SK-N-SH (cell line): ENCODE measurements at regions not wholly inside any gene's neighbourhood (a gene's known extent, or its start where the extent isn't known, plus 50 kb on each side); places are given as distances from the start of the nearest gene placed in this dataset.

Experiments
- CTCF ChIA-PET: fragments of 300-600, 350-600 bp; formaldehyde crosslinking; extraction: SDS; loops from one replicate; lab custom pipeline; 2021; lab: Yijun Ruan, JAX
- POLR2A ChIA-PET: fragments of 350-600 bp; sonication (Branson Sonifier 250); formaldehyde crosslinking; extraction: SDS; loops from one replicate; lab custom pipeline; 2020; ENCODE audit warnings: antibody characterized with exemption, inconsistent platforms; lab: Yijun Ruan, JAX
- DNase-seq: peaks from one replicate; pipeline ENCODE4 v3.0.0; 2012
- H2AFZ ChIP-seq: fragments of 200-600 bp; sonication (generic); 2 replicates; pipeline ENCODE4 v1.8.1; 2016; ENCODE audit warnings: antibody characterized with exemption, mild to moderate bottlenecking, low read depth
- H3F3A ChIP-seq: fragments of 200-600 bp; sonication (generic); replicated peaks from 2 replicates; pipeline ENCODE3; 2016; ENCODE audit warnings: antibody characterized with exemption, mild to moderate bottlenecking; ENCODE audit not compliant: insufficient read depth
- H3K27ac ChIP-seq, 2 experiments: fragments of 200-500 bp in 1 of 2; fragments of 200-600 bp in 1 of 2; sonication (Bioruptor generic) in 1 of 2; sonication (generic), shearing (Covaris generic) in 1 of 2; 2 replicates each; pipeline versions ENCODE4 v1.5.1 to v1.6.1; 2014 to 2016; ENCODE audit warnings: low read depth in 2 of 2, inconsistent platforms in 1 of 2, low read length in 1 of 2, mild to moderate bottlenecking in 1 of 2, mixed read lengths in 1 of 2
- H3K27me3 ChIP-seq: fragments of 200-600 bp; sonication (generic), shearing (Covaris generic); 2 replicates; pipeline ENCODE4 v1.6.1; 2016; ENCODE audit warnings: mixed run types; ENCODE audit not compliant: insufficient read depth
- H3K36me3 ChIP-seq, 2 experiments: fragments of 200-500 bp in 1 of 2; fragments of 200-600 bp in 1 of 2; sonication (Bioruptor generic) in 1 of 2; sonication (generic) in 1 of 2; replicated peaks in 1 of 2; 2 replicates each; pipeline versions ENCODE3 to v1.5.1; 2014 to 2016; ENCODE audit warnings: low read length in 1 of 2, mild to moderate bottlenecking in 1 of 2; ENCODE audit not compliant: insufficient read depth in 2 of 2, control insufficient read depth in 1 of 2
- H3K4me1 ChIP-seq, 2 experiments: fragments of 200-500 bp in 1 of 2; fragments of 200-600 bp in 1 of 2; sonication (Bioruptor generic) in 1 of 2; sonication (generic), shearing (Covaris generic) in 1 of 2; 2 replicates each; pipeline versions ENCODE4 v1.5.1 to v1.6.1; 2014 to 2016; ENCODE audit warnings: low read depth in 1 of 2, low read length in 1 of 2, mixed run types in 1 of 2; ENCODE audit not compliant: insufficient read depth in 2 of 2, control insufficient read depth in 1 of 2
- H3K4me2 ChIP-seq: fragments of 200-600 bp; sonication (generic), shearing (Covaris generic); 2 replicates; pipeline ENCODE4 v1.6.1; 2017; ENCODE audit warnings: mixed run types
- H3K4me3 ChIP-seq, 2 experiments: fragments of 200-500 bp in 1 of 2; fragments of 200-600 bp in 1 of 2; sonication (Bioruptor generic) in 1 of 2; sonication (generic), shearing (Covaris generic) in 1 of 2; 2 replicates each; pipeline versions ENCODE4 v1.5.1 to v1.8.1; 2014 to 2016; ENCODE audit warnings: low read depth in 2 of 2, inconsistent platforms in 1 of 2, low read length in 1 of 2, mild to moderate bottlenecking in 1 of 2, mixed read lengths in 1 of 2, moderate library complexity in 1 of 2
- H3K79me2 ChIP-seq: fragments of 200-600 bp; sonication (generic); 2 replicates; pipeline ENCODE4 v1.8.1; 2017; ENCODE audit warnings: mild to moderate bottlenecking; ENCODE audit not compliant: insufficient read depth
- H3K9ac ChIP-seq: fragments of 200-600 bp; sonication (generic); 2 replicates; pipeline ENCODE4 v1.6.1; 2017; ENCODE audit warnings: mixed run types
- H3K9me2 ChIP-seq: fragments of 200-600 bp; sonication (generic); 2 replicates; pipeline ENCODE4 v1.6.1; 2017; ENCODE audit warnings: mixed run types
- H3K9me3 ChIP-seq: fragments of 200-600 bp; sonication (generic); 2 replicates; pipeline ENCODE4 v1.6.1; 2017; ENCODE audit warnings: mixed run types, mild to moderate bottlenecking, moderate library complexity
- H4K20me1 ChIP-seq: fragments of 200-600 bp; sonication (generic); 2 replicates; pipeline ENCODE4 v1.6.1; 2017; ENCODE audit warnings: mild to moderate bottlenecking, mixed run types; ENCODE audit not compliant: insufficient read depth
- EZH2phosphoT487 ChIP-seq: fragments of 200-600 bp; sonication (generic); IDR thresholded peaks from 2 replicates; pipeline ENCODE4 v1.6.1; 2017; ENCODE audit warnings: low read depth, mixed run types, mild to moderate bottlenecking, antibody characterized with exemption, moderate library complexity, borderline replicate concordance
- FOXJ3 ChIP-seq: sonication (generic); formaldehyde crosslinking; IDR thresholded peaks from 2 replicates; pipeline ENCODE4 v1.5.1; 2020; ENCODE audit warnings: mild to moderate bottlenecking, missing genetic modification reagents
- FOXM1 ChIP-seq: IDR thresholded peaks from 2 replicates; pipeline ENCODE4 v1.4.0; 2012; ENCODE audit warnings: low read depth, mild to moderate bottlenecking
- JUND ChIP-seq: IDR thresholded peaks from 2 replicates; pipeline ENCODE4 v1.4.0; 2012
- MEF2A ChIP-seq: IDR thresholded peaks from 2 replicates; pipeline ENCODE4 v1.4.0; 2012; ENCODE audit warnings: low read depth, borderline replicate concordance
- NFIC ChIP-seq: IDR thresholded peaks from 2 replicates; pipeline ENCODE4 v1.4.0; 2012; ENCODE audit warnings: borderline replicate concordance
- NRF1 ChIP-seq: IDR thresholded peaks from 2 replicates; pipeline ENCODE4 v1.6.1; 2012; ENCODE audit warnings: low read depth, mild to moderate bottlenecking, low read length
- PBX3 ChIP-seq: IDR thresholded peaks from 2 replicates; pipeline ENCODE4; 2012
- POLR2AphosphoS5 ChIP-seq: IDR thresholded peaks from 2 replicates; pipeline ENCODE4 v1.6.1; 2012; ENCODE audit warnings: low read depth, low read length
- RAD21 ChIP-seq: IDR thresholded peaks from 2 replicates; pipeline ENCODE4 v1.6.1; 2012; ENCODE audit warnings: mild to moderate bottlenecking, low read length
- SIN3A ChIP-seq: IDR thresholded peaks from 2 replicates; pipeline ENCODE4 v1.6.1; 2012; ENCODE audit warnings: low read depth, mild to moderate bottlenecking, low read length, moderate library complexity, borderline replicate concordance
- TAF1 ChIP-seq: IDR thresholded peaks from 2 replicates; pipeline ENCODE4 v1.6.1; 2012; ENCODE audit warnings: low read depth, mild to moderate bottlenecking, low read length, moderate library complexity, borderline replicate concordance
- TEAD4 ChIP-seq: IDR thresholded peaks from 2 replicates; pipeline ENCODE4 v1.4.0; 2012; ENCODE audit warnings: mild to moderate bottlenecking, borderline replicate concordance; ENCODE audit not compliant: insufficient read depth
- USF1 ChIP-seq: IDR thresholded peaks from 2 replicates; pipeline ENCODE4 v1.4.0; 2012; ENCODE audit warnings: low read depth, borderline replicate concordance
- WGBS: methylation state at CpG from one replicate; pipeline ENCODE4 v1.1.6; 2017; ENCODE audit warnings: low lambda C conversion rate; 5-methylcytosine and 5-hydroxymethylcytosine counted together
- TF ChIP-seq, protein P1 (sequence below): IDR thresholded peaks from 2 replicates; pipeline ENCODE4 v1.4.0; 2012; ENCODE audit warnings: low read depth

- CTCF ChIA-PET, result interaction anchor here (1.0 to 1.2 kb wide), 3 partner anchors 11 to 512 kb away, joined by 4 to 9 read pairs (median 4); partner anchors contain the start of gene ZBBX
- H2AFZ ChIP-seq, result no peak overlapping the region
- POLR2A ChIA-PET, result no interaction called here
These were observed 156.7 kb downstream of the SERPINI1 start for GRCh38 chr3:167892205-167892604.

DNA sequence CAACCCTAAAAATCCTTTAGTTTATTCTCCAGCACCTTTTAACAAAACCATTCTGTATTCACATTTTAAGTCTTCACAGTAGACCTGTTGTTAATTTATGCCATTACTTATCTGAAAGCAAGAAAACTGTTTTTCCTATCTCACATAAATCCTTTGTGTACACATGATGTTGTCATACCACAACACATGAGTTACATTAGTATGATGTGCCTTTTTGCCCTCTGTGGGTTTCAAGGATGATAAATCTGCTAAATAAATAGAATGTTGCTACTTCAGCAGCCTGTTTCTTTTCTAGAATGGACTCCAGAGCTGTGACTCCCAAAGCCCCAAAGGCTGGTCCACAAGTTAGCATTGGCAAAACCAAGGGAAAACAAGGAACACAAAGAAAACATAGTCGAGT lies 151.6 kb downstream of the SERPINI1 start:
- ChIA-PET POLR2A (no interaction called here), CTCF (interaction anchor here (1.2 to 2.8 kb wide), 2 partner anchors 16 to 507 kb away, joined by 3 to 14 read pairs; partner anchors contain the start of gene ZBBX)
- Histone ChIP-seq H3K4me1 (no peaks in the 10 kb centered on the region; a peak in 1 of 4 replicates), H3F3A (no peaks in the 10 kb centered on the region), H3K79me2 (no peaks in the 10 kb centered on the region), H4K20me1 (no peaks in the 10 kb centered on the region), H3K9me2 (no peaks in the 10 kb centered on the region), H3K27ac (no peak overlapping the region), H3K9ac (no peak overlapping the region), H3K4me2 (no peak overlapping the region), H2AFZ (no peak overlapping the region), H3K9me3 (no peaks in the 10 kb centered on the region), H3K4me3 (no peak overlapping the region), H3K27me3 (no peaks in the 10 kb centered on the region; the same call in 1 of the 2 replicates), H3K36me3 (no peaks in the 10 kb centered on the region)
- no peak for DNase-seq
- no peak for TF ChIP-seq POLR2AphosphoS5
- TF ChIP-seq PBX3, result no peak
- no peak for TF ChIP-seq JUND
- no peak for TF ChIP-seq SIN3A
- TF ChIP-seq USF1, result no peak
- TF ChIP-seq TEAD4, result no peak
- TF ChIP-seq EZH2phosphoT487, result no peak
- no peak for TF ChIP-seq FOXM1
- TF ChIP-seq TAF1, result no peak
- TF ChIP-seq, protein P1, sequence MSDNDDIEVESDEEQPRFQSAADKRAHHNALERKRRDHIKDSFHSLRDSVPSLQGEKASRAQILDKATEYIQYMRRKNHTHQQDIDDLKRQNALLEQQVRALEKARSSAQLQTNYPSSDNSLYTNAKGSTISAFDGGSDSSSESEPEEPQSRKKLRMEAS, result no peak
- no peak for TF ChIP-seq MEF2A
- no peak for TF ChIP-seq NFIC
- TF ChIP-seq NRF1, result no peak
- no peak for TF ChIP-seq RAD21
- whole genome bisulfite sequencing, result 11% methylated on average over 1 of the region's 1 CpG

More at GRCh38 chr3:167892205-167892604, 156.7 kb downstream of the SERPINI1 start:
- TF ChIP-seq JUND (no peak), FOXJ3 (CRISPR knock-in tag) (no peak), EZH2phosphoT487 (no peak)
- H3K4me2 ChIP-seq, result no peak overlapping the region
- H3K9me3 ChIP-seq, result no peaks in the 10 kb centered on the region
- H3K36me3 ChIP-seq, result no peaks in the 10 kb centered on the region
- no peaks in the 10 kb centered on the region for H4K20me1 ChIP-seq
- no peaks in the 10 kb centered on the region; a peak in 1 of 4 replicates for H3K4me1 ChIP-seq
- H3K9ac ChIP-seq, result no peak overlapping the region
- H3K27me3 ChIP-seq, result no peaks in the 10 kb centered on the region; the same call in 1 of the 2 replicates
- no peaks in the 10 kb centered on the region for H3K9me2 ChIP-seq
- H3K4me3 ChIP-seq, result no peak overlapping the region
- H3K79me2 ChIP-seq, result no peaks in the 10 kb centered on the region
- WGBS, result 50% methylated on average over 4 of the region's 4 CpGs
- no peaks in the 10 kb centered on the region for H3F3A ChIP-seq
- H3K27ac ChIP-seq, result no peak overlapping the region
- DNase-seq, result no peak
